Glomerular visceral epithelial cell (primary cell): ENCODE measurements at regions not wholly inside any gene's neighbourhood (a gene's known extent, or its start where the extent isn't known, plus 50 kb on each side); places are given as distances from the start of the nearest gene placed in this dataset.
"Not testable (repeated sequence)": the region's sequence is repeated elsewhere in the genome, so short reads cannot be mapped to it uniquely, and the experiment has no call there.

ENCODE experiments used
- DNase-seq: peaks from one replicate; pipeline ENCODE4 v3.0.0-alpha.2; 2016; ENCODE audit errors: extremely low spot score

- no peak for DNase-seq
These were observed 142.2 kb downstream of the FAM47A start for GRCh38 chrX:33989936-33990335.

DNA sequence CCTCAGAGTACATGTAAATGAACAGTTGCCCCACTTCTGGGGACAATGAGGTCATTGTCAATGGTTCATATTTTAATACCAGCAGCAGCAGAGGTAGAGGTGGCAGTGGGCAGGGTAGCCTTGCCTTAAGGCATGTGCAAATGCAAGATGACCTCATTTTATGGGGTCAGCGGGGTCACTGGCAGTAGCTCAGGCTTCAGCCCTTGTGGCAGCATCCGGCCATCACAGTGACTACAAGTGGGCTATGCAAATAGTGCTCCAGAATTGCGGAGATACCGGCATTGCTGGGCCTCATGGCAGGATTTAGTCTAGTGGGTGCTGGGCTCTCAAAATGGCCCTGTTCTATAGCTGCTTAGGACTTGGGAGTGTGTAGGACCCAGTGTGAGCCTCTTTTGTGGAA lies 144.7 kb downstream of the FAM47A start:
- no peak for DNase-seq

- DNase-seq: no peak
These were observed 157.4 kb downstream of the FAM47A start for GRCh38 chrX:33974676-33975075.

DNA sequence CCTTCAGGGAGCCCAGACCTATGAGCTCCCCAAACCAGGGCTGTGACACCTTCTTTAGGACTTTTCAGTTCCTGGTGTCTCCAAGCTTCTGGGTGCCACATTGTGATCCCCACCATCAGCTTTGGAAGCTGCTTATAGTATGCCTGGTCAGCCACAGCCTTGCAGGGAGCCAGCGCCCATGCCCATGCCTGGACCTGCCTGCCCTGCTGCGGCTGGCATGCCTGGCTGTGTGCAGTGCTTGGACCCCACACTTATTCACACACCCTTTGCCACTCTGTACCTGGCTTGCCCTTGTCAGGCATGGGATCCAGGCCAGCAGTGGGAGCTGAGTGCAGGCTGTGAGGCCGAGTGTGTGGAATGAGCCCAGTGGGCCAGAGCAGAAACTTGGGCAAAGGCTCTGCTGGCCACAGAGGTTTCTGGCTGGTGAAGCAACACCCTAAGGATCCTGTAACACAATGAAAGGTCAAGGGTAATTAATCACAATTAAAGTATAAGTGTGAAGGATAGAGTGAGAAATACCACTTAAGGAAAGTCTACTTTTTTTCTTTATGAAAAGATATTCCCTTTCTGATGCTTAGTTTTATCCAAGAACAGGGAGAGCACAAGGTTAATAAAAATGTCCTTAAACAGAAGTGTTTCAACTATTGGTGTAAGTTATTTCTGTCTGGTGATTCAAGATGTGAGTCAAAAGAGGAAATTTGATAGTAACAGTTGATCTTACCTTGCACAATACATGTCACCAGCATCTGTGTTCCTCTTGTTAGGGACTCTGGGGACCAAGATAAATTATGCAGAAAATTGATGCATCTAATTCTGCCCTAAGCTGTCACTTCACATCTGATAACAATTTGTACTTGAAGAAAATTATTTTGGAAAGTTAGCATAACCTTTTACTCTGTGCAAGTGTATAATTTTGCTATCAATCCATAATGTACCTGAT lies 161.8 kb downstream of the FAM47A start:
- DNase-seq: no peak

DNA sequence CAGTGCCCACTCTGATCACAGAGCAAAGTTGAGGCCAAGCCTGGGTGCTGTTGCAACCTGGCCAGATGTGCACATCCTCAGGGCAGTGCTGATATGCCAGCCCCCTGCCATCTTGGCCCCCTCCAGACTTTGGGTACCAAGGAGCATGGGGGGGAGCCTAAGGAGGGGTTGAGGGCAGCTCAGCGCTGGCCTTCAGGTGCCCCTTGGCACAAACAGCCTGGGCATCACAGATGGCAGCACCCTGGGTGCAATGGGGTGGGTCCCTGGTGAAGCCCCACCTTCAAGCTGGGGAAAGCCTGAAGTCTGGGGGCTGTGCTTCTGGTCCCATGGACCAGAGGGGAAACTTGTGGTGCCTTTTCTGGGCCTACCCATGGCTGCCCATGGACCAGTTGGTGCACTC lies 163.0 kb downstream of the FAM47A start:
- no peak for DNase-seq

- no peak for DNase-seq
These were observed 163.5 kb downstream of the FAM47A start for GRCh38 chrX:33968611-33969010.

DNA sequence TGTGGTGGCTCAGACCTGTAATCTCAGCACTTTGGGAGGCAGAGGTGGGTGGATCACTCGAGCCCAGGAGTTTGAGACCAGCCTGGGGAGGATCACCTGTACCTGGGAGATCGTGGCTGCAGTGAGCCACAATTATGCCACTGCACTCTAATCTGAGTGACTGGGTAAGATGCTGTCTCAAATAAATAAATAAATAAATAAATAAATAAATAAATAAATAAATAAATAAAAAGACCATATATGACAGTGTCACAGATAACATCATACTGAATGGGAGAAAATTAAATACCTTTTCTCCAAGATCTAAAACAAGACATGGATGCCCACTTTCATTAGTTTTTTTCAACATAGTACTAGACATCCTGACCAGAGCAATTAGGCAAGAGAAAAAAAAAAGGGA lies 182.8 kb downstream of the FAM47A start:
- no peak for DNase-seq

- DNase-seq: not testable (repeated sequence)
These were observed 205.9 kb downstream of the FAM47A start for GRCh38 chrX:33926249-33926648.

DNA sequence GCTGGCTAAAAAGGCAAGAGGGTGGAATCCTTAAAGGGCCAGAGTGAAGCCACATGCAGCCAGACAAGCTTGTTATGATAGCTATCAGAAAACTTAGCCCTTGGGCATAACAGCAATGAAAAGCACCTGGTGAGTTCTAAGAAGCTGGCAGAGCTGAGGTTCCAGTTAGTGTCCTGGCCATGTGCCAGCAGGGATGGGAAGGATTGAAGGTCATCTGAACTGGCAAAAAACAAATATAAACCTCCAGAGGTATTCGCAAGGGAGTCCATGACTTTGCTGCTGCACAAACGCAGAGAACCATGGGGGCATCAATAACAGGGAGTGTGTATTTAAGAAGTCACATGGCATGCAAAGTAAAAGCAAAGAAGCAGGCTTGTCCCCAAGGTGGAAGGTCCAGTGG lies 208.9 kb downstream of the FAM47A start:
- no peak for DNase-seq

GRCh38 chrX:33909836-33910235 lies 222.3 kb downstream of the FAM47A start:
- no peak for DNase-seq

DNA sequence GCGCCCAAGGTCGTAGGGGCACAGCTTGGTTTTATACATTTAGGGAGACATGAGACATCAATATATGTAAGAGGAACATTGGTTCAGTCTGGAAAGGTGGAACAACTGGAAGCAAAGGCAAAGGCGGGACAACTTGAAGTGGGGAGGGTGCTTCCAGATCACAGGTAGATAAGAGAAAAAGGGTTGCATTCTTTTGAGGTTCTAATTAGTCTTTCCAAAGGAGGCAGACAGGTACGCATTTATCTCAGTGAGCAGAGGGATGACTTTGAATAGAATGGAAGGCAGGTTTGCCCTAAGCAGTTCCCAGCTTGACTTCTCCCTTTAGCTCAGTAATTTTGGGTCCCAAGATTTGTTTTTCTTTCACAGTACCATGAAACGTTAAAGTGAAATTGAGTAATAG lies 223.2 kb downstream of the FAM47A start:
- no peak for DNase-seq

DNA sequence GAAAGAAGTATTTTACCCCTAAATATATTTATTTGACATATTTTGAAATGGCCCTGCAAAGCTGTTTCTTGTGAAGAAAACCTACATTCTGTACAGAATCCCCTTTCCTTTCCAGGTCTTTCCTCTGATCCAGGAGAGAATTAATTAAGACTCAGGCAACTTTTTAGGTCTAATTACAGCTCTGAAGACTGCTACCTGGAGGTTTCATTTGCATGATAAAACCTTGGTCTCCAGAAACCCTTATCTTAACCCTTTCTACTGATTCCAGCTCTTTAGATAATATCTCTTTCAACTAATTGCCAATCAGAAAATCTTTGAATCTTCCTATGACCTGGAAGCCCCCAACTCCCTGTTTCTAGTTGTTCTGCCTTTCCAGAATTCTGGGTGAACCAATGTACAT lies 224.0 kb downstream of the FAM47A start:
- DNase-seq: no peak

DNA sequence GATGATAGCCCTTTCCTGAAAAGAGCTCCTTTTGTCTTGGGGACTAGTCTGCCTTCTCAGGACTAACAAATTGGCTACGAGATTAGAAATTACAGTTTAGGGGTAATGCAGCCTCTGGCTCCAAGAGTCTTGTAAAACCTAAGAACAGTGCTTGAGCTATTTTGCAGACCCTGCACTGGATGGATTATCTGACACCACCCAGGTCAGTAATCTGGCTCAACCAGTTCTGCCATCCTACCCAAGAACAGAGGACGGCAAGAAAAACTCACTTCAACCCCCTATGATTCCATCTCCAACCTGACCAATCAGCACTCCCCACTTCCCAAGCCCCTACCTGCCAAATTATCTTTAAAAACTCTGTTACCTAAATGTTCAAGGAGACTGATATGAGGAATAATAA lies 225.1 kb downstream of the FAM47A start:
- DNase-seq: no peak

GRCh38 chrX:33892670-33893069 lies 239.4 kb downstream of the FAM47A start:
- no peak for DNase-seq

- DNase-seq: no peak
These were observed 276.9 kb downstream of the FAM47A start for GRCh38 chrX:33855251-33855650.

DNA sequence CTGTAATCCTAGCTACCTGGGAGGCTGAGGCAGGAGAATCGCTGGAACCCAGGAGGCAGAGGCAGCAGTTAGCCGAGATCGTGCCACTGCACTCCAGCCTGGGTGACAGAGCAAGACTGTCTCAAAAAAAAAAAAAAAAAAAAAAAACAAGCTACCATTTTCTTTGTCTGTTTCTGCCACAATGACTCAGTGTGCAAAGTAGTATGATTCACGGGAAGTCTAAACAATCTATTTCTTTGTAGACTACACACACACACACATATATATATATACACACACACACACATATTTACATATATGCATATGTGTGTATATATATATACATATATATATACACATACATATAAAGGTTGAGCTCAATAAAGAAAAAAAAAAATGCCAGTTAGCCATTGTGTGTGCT lies 280.0 kb downstream of the FAM47A start:
- DNase-seq: not testable (repeated sequence)

- DNase-seq: no peak
These were observed 291.9 kb downstream of the FAM47A start for GRCh38 chrX:33840176-33840575.

GRCh38 chrX:33831211-33831610 lies 300.9 kb downstream of the FAM47A start:
- DNase-seq: no peak

DNA sequence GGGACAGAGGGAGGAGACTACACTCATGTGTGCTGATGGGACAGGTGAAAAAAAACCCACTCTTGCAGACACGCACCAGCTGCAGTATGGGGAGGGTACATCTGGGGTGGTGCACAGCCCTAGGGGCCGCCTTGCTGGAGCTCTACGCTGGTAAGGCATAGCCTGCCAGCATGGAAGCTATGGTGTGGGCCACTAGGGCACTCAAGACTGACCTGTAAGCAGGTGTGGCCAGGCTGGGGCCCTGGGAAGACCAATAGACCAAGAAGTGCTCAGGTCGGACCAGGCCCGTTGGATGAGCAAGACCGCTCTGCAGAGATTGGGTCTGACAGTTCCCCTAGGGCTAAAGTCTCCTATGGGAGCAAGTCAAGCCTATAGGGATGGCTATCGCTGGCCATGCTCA lies 314.8 kb downstream of the FAM47A start:
- no peak for DNase-seq

DNA sequence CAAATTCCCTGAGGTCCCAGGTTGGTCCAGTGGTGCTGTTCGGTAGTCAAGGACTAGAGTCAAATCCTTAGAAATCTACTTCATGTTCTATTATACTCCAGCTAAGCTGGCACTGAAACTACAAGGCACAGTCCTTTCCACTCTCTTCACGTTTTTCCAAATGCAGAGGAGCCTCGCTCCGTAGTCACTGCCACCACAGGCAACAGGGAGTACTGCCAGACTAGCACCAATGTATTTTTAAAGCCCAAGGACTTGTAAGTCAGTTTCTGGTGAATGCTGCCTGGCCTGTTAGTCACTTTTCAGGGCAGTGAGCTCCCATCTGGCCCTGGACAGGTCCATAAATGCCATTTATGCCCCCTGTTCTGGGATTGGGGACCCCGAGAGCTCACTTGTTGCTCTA lies 323.5 kb downstream of the FAM47A start:
- DNase-seq: no peak

DNA sequence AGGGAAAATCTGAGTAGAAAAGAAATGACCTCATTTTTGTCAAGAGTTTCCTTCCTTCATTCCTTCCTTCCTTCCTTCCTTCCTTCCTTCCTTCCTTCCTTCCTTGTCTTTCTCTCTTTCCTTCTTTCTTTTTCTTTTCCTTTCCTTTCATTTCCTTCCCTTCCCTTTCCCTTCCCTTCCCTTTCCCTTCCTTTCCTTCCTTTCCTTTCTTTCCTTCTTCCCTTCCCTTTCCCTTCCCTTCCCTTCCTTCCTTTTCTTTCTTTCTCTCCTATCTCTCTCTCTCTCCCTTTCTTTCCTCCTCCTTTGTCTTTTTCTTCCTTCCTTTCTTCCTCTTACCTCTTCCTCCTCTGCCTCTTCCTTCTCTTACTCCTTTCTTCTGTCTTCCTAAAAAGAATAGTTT lies 347.6 kb downstream of the FAM47A start:
- no peak for DNase-seq

GRCh38 chrX:33741807-33742206 lies 390.3 kb downstream of the FAM47A start:
- no peak for DNase-seq

DNA sequence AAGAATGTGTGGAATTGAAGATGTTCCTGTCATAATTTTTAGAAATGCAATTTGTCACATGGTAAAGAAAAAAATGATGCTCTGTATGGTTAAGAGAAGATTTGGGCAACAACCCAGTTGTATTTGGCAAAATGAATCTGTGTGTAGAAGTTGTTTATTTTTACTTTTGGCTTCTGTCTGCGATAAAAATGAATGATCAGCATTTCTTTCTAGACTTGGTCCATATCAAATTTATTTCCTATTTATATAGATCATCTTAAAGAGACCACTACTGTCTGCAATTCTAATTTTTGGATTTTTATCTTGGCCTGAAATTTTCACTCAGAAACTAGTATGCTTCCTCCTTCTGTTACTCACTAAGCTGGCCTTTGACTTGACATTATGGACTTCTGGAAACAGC lies 396.9 kb downstream of the FAM47A start:
- no peak for DNase-seq
